MCF 10A (cell line): ENCODE measurements at regions not wholly inside any gene's neighbourhood (a gene's known extent, or its start where the extent isn't known, plus 50 kb on each side); places are given as distances from the start of the nearest gene placed in this dataset.

Source experiments
- BruUV-seq: library from RNA; stranded (reverse); fragments of 400-500 nt; replicated peaks from 2 replicates; lab custom pipeline; 2021; lab: Mats Ljungman, UMichigan
- CTCF ChIA-PET: fragments of 300-600 bp; sonication (Branson Sonifier 250); formaldehyde crosslinking; extraction: SDS; loops from one replicate; lab custom pipeline; 2021; ENCODE audit warnings: antibody characterized with exemption, inconsistent platforms; lab: Yijun Ruan, JAX
- POLR2A ChIA-PET: fragments of 300-600, 350-650 bp; sonication (Branson Sonifier 250); formaldehyde crosslinking; extraction: SDS; loops from one replicate; lab custom pipeline; 2020; ENCODE audit warnings: antibody characterized with exemption, inconsistent platforms; lab: Yijun Ruan, JAX
- DNase-seq: peaks from one replicate; pipeline ENCODE4 v3.0.0-alpha.2; 2018; ENCODE audit not compliant: unreplicated experiment
- H3K27ac Mint-ChIP-seq: one replicate; pipeline ENCODE4 v1.8.0; 2022; ENCODE audit warnings: mild to moderate bottlenecking, low read depth, mixed read lengths; ENCODE audit not compliant: unreplicated experiment
- H3K27me3 Mint-ChIP-seq: one replicate; pipeline ENCODE4 v1.8.0; 2022; ENCODE audit warnings: mixed read lengths; ENCODE audit not compliant: insufficient read depth, unreplicated experiment
- H3K36me3 Mint-ChIP-seq: one replicate; pipeline ENCODE4 v1.8.0; 2022; ENCODE audit warnings: mild to moderate bottlenecking, moderate library complexity, mixed read lengths; ENCODE audit not compliant: insufficient read depth, unreplicated experiment
- H3K4me1 Mint-ChIP-seq: one replicate; pipeline ENCODE4 v1.8.0; 2022; ENCODE audit warnings: mixed read lengths; ENCODE audit not compliant: insufficient read depth, unreplicated experiment
- H3K4me3 Mint-ChIP-seq: one replicate; pipeline ENCODE4 v1.8.0; 2022; ENCODE audit warnings: mild to moderate bottlenecking, moderate library complexity, mixed read lengths; ENCODE audit not compliant: unreplicated experiment
- H3K9me3 Mint-ChIP-seq: one replicate; pipeline ENCODE4 v1.8.0; 2022; ENCODE audit warnings: mixed read lengths; ENCODE audit not compliant: unreplicated experiment
- CTCF ChIP-seq: fragments of 200-600 bp; IDR thresholded peaks from one replicate; pipeline ENCODE4 v1.8.0; 2022; ENCODE audit warnings: antibody characterized with exemption, mild to moderate bottlenecking; ENCODE audit not compliant: unreplicated experiment
- intact Hi-C: fragments of 100-400 bp; cut with micrococcal nuclease; formaldehyde crosslinking; loops from 2 replicates; pipeline ENCODE4 v1.14.1; 2022

GRCh38 chr16:73280388-73280787 is 232.5 kb upstream of the ZFHX3 start:
- Mint-ChIP-seq H3K27me3 (peaks cover 66% of the 10 kb centered on the region), H3K27ac (no peak overlapping the region), H3K9me3 (no peaks in the 10 kb centered on the region), H3K4me3 (no peak overlapping the region), H3K4me1 (no peaks in the 10 kb centered on the region), H3K36me3 (no peaks in the 10 kb centered on the region)
- intact Hi-C loops: no loop called here
- BruUV-seq: no TSS peak
- CTCF ChIA-PET: interaction anchor here (0.7 kb wide), 1 partner anchor 712 kb away, joined by 3 read pairs; no protein-coding TSS in a partner anchor
- no peak for DNase-seq
- TF ChIP-seq CTCF: no peak
- POLR2A ChIA-PET: no interaction called here

- POLR2A ChIA-PET: no interaction called here
- H3K9me3 Mint-ChIP-seq: no peaks in the 10 kb centered on the region
- intact Hi-C loops: no loop called here
- CTCF ChIA-PET: no interaction called here
- peaks cover 75% of the 10 kb centered on the region for H3K27me3 Mint-ChIP-seq
- no peak overlapping the region for H3K27ac Mint-ChIP-seq
- no peaks in the 10 kb centered on the region for H3K4me1 Mint-ChIP-seq
- no peaks in the 10 kb centered on the region for H3K36me3 Mint-ChIP-seq
- no peak for TF ChIP-seq CTCF
- no TSS peak for BruUV-seq
- DNase-seq: no peak
- no peak overlapping the region for H3K4me3 Mint-ChIP-seq
Observed at GRCh38 chr16:73279451-73279850, 231.5 kb upstream of the ZFHX3 start.

GRCh38 chr16:73277071-73277470 is 229.1 kb upstream of the ZFHX3 start:
- intact Hi-C loops: no loop called here
- no peak for TF ChIP-seq CTCF
- no peak overlapping the region for H3K4me3 Mint-ChIP-seq
- ChIA-PET CTCF (no interaction called here), POLR2A (no interaction called here)
- no peaks in the 10 kb centered on the region for H3K4me1 Mint-ChIP-seq
- BruUV-seq: no TSS peak
- H3K27me3 Mint-ChIP-seq: peaks cover 87% of the 10 kb centered on the region
- H3K27ac Mint-ChIP-seq: no peak overlapping the region
- no peaks in the 10 kb centered on the region for H3K9me3 Mint-ChIP-seq
- no peaks in the 10 kb centered on the region for H3K36me3 Mint-ChIP-seq
- no peak for DNase-seq

GRCh38 chr16:73275448-73275847 is 227.5 kb upstream of the ZFHX3 start:
- no peak for TF ChIP-seq CTCF
- H3K4me3 Mint-ChIP-seq: no peak overlapping the region
- no peaks in the 10 kb centered on the region for H3K36me3 Mint-ChIP-seq
- no peaks in the 10 kb centered on the region for H3K9me3 Mint-ChIP-seq
- no peaks in the 10 kb centered on the region for H3K4me1 Mint-ChIP-seq
- ChIA-PET CTCF (no interaction called here), POLR2A (no interaction called here)
- BruUV-seq: no TSS peak
- no peak for DNase-seq
- H3K27ac Mint-ChIP-seq: no peak overlapping the region
- H3K27me3 Mint-ChIP-seq: peaks cover 92% of the 10 kb centered on the region
- intact Hi-C loops: no loop called here
